ENCODE measurements at regions not wholly inside any gene's neighbourhood (a gene's known extent, or its start where the extent isn't known, plus 50 kb on each side); places are given as distances from the start of the nearest gene placed in this dataset.

- TF ChIP-seq, protein P1, sequence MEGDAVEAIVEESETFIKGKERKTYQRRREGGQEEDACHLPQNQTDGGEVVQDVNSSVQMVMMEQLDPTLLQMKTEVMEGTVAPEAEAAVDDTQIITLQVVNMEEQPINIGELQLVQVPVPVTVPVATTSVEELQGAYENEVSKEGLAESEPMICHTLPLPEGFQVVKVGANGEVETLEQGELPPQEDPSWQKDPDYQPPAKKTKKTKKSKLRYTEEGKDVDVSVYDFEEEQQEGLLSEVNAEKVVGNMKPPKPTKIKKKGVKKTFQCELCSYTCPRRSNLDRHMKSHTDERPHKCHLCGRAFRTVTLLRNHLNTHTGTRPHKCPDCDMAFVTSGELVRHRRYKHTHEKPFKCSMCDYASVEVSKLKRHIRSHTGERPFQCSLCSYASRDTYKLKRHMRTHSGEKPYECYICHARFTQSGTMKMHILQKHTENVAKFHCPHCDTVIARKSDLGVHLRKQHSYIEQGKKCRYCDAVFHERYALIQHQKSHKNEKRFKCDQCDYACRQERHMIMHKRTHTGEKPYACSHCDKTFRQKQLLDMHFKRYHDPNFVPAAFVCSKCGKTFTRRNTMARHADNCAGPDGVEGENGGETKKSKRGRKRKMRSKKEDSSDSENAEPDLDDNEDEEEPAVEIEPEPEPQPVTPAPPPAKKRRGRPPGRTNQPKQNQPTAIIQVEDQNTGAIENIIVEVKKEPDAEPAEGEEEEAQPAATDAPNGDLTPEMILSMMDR (conservative IDR thresholded peaks at IDR 0.05; ENCODE audit: low read depth, low read length), result no peak
- no peak for DNase-seq (ENCODE audit: low read depth)
- H3K4me3 ChIP-seq (ENCODE audit: low read depth, low read length), result no peak overlapping the region
Observed at GRCh38 chr11:106326087-106326486, 248.6 kb downstream of the AASDHPPT start.

DNA sequence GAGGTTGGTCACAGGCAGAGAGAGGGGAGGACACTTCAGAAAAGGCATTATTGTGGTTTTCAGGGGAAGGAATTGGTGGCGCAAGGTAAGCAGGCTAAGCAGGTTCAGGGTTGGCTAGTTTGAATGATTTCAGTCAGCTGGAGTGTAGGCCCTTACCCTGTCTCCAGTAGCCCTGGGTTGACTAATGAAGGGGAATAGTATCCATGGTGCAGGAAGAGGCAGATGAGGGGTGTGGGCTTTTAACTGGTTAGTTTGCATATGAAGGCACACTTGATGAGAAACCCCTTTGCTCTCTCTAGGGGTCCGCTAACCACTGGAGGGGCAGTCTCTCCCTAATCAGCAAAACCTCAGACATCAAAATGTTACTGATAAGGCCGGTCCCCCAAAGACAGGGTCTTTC lies 249.7 kb downstream of the AASDHPPT start:
- no peak overlapping the region for H3K4me3 ChIP-seq (ENCODE audit: low read depth, low read length)
- DNase-seq (ENCODE audit: low read depth), result no peak
- TF ChIP-seq, protein P1 (conservative IDR thresholded peaks at IDR 0.05; ENCODE audit: low read depth, low read length), result no peak

DNA sequence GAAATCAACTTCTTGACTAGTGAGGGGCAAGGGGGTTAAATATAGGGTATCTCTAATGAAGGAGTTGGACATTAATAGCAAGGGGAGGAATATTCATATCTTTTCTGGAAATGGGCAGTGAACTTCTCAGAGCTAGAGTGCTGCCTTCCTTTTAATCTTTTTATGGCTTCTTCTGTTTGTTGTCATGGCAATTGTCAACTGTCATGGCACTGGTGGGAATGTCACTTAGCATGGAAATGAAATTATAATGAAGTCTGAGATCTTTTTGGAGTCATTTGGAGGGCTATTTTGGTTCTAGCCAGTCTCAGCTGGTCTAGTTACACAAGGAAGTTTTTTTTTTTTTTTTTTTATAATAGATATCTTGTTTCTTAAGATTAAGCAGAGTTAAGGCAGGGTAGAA lies 250.2 kb downstream of the AASDHPPT start:
- DNase-seq (ENCODE audit: low read depth), result no peak
- TF ChIP-seq, protein P1 (conservative IDR thresholded peaks at IDR 0.05; ENCODE audit: low read depth, low read length), result no peak
- no peak overlapping the region for H3K4me3 ChIP-seq (ENCODE audit: low read depth, low read length)

GRCh38 chr11:106329273-106330018 lies 252.0 kb downstream of the AASDHPPT start:
- no peak overlapping the region for H3K4me3 ChIP-seq (ENCODE audit: low read depth, low read length)
- peak; percentile 42 for DNase-seq (ENCODE audit: low read depth)
- TF ChIP-seq, protein P1 (conservative IDR thresholded peaks at IDR 0.05; ENCODE audit: low read depth, low read length), result peak; percentile 50

- DNase-seq (ENCODE audit: low read depth), result no peak
- TF ChIP-seq, protein P1 (conservative IDR thresholded peaks at IDR 0.05; ENCODE audit: low read depth, low read length), result no peak
- no peak overlapping the region for H3K4me3 ChIP-seq (ENCODE audit: low read depth, low read length)
Observed at GRCh38 chr11:106331176-106331575, 253.7 kb downstream of the AASDHPPT start.

GRCh38 chr11:106333678-106334077 lies 256.2 kb downstream of the AASDHPPT start:
- TF ChIP-seq, protein P1 (conservative IDR thresholded peaks at IDR 0.05; ENCODE audit: low read depth, low read length), result no peak
- no peak for DNase-seq (ENCODE audit: low read depth)
- H3K4me3 ChIP-seq (ENCODE audit: low read depth, low read length), result no peak overlapping the region

- no peak overlapping the region for H3K4me3 ChIP-seq (ENCODE audit: low read depth, low read length)
- TF ChIP-seq, protein P1 (conservative IDR thresholded peaks at IDR 0.05; ENCODE audit: low read depth, low read length), result no peak
- DNase-seq (ENCODE audit: low read depth), result peak; percentile 90
Observed at GRCh38 chr11:106344394-106344793, 266.9 kb downstream of the AASDHPPT start.
